ENCODE measurements at regions not wholly inside any gene's neighbourhood (a gene's known extent, or its start where the extent isn't known, plus 50 kb on each side); places are given as distances from the start of the nearest gene placed in this dataset.
"Not testable (repeated sequence)": the region's sequence is repeated elsewhere in the genome, so short reads cannot be mapped to it uniquely, and the experiment has no call there.

DNA sequence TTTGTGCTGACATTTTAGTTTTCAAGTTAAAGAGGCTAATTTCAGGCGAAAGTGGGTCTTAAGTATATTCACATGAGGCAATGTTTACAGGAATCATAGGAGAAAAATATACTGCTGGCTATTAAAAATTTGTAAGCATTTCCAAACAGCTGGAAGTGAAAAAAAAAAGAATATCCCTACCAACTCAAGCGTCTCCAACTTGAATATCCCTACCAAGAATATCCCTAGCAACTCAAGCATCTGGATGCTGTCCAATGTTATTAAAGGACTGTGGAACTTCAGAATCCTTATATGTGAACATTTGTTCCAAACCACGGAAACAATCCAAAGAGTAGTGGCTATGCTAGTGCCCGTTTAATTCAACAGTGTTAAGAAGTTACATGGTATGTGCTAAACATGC lies 1303.0 kb downstream of the GATA3 start:
- no peak for DNase-seq

DNA sequence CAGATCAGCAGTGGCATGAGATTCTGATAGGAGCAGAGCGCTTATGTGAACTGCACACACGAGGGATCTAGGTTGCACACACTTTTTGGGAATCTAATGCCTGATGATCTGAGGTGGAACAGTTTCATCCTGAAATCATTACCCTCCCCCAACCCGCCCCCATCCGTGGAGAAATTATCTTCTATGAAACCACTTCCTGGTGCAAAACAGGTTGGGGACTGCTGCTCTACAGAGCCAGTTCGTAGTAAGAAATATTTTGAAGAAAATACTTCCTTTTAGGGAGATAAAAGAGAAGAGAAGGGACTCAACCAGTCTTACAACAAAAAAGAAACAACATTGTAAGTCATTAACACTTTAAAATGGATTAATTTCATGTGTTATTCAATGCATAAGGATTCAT lies 1308.2 kb downstream of the GATA3 start:
- DNase-seq, result no peak

DNA sequence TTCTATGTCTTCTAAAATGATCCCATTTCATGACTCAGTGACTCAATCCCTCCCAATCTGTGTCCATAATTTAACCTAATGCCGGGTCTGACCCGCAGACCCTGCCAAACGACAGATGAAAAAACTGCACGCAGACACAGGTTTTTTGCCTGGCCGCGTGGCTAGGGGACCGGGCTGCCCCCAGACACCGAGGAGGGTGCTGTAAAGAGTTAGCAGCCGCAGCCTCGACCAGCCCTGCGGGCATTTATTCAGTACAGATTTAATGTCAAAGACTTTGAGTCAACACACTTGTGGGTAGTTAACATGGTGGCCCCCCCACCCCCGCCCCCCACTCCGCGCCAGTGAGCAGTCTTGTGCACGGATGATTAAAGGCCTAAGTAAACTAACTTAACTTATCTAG lies 1324.7 kb downstream of the GATA3 start:
- no peak for DNase-seq

DNA sequence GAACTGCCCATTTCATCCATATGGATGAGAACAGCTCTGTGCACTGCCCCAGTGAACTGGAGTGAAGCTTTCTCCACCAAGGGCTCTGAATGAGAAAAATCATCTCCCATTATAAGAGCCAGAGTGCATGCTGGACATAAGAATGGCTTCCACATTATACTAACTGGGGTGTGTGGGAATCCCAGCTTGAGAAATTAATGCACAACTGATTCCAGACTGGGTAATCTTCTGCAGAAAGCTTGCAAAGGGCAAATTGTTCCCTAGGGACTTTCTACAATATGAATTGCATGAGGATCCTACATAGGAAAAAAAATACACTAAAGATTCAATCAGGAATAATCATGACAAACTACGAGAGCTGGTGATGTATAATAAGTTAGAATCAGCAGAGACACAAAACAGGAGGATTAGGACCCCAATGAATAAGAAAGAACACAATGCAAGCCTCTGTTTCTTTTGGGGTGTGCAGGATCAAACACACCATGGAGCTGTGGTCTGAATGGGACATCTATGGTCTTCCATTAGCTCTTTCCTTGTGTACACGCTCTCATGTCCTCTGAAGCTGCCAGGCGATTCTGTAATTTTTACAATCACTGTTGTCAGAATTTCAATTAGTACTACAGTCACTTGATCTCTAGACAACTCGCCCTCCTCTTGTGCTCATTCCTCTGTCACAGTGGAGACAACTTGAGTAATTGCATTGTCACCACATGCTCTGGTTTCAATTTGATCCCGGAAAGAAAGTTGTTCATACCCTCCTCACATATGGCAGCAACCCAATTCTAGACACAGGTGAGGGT lies 1327.4 kb downstream of the GATA3 start:
- DNase-seq, result no peak

DNA sequence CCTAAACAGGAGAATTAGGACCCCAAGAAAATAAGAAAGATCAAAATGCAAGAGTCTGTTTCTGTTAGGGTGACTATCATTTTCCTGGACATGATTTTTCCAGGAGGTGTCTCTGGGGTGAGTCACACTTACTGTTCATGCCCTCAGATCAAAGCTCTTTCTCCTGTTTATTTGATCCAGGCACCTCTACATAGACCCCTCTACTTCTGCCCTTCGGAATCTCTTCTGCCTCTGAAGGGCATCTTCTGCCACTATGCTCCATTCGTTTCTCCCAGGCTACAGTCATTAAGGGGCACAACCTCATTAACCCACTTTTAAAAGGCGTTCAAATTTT lies 1328.0 kb downstream of the GATA3 start:
- no peak for DNase-seq

DNA sequence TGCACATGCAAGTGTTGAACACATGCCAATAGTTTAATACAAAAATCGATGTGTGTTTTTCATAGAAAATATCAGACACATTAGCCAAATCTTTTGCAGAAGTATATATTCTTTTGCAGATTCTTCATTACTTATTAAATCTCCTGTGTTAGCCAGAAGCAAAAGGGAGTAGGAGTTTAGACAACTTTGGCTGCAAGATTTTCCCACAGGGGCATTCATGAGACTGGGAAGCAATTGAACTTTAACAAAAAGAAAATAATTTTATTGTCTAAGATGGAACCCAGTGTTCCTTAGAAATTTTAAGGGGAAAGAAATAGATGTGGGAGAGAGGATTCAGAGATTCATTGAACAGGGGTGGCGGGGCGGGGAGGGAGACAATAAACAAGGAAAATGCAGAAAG lies 1336.0 kb downstream of the GATA3 start:
- no peak for DNase-seq

DNA sequence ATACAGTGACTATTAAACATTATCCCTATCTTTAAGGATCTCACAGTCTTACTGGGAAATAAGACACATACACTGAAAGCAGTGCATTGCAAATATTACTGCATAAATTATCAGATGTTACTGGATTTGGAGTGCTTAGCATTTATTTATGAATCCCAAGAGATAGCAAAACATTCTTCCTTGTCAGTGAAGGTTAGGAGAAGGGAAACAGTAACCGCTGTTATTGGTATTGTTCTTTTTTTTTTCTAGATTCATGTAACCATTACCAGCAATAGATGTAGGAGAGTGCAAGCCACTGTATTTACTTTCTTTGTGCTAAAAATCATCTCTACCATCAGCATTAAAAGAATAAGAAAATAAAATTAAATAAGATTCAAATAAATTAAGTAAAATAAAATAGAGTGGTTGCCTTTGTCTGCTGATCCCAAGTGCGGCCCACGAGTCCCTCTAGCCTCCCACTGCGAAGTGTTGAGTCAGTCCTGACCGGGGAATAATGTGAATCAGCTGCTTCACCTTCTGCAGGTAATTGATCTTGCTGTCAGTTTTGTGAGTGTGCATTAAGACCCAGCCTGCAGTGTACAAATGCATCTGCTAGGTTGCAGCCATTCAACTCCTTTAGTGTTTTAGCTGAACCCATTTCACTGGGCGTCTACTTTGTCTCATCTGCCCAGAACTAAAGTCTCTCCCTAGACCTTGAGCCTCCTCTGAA lies 1344.9 kb downstream of the GATA3 start:
- no peak for DNase-seq

DNA sequence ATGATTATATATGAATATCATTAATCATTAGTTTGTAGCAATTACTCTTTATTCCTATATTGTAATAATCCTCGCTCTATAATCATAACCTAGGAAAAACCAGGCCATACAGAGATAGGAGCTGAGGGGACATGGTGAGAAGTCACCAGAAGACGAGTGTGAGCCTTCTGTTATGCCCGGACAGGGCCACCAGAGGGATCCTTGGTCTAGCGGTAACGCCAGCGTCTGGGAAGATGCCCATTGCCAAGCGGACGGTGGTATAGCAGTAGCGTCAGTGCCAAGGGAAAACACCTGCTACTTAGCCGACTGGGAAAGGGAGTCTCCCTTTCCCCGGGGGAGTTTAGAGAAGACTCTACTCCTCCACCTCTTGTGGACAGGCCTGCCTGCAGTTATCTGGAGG lies 1347.6 kb downstream of the GATA3 start:
- DNase-seq, result not testable (repeated sequence)

DNA sequence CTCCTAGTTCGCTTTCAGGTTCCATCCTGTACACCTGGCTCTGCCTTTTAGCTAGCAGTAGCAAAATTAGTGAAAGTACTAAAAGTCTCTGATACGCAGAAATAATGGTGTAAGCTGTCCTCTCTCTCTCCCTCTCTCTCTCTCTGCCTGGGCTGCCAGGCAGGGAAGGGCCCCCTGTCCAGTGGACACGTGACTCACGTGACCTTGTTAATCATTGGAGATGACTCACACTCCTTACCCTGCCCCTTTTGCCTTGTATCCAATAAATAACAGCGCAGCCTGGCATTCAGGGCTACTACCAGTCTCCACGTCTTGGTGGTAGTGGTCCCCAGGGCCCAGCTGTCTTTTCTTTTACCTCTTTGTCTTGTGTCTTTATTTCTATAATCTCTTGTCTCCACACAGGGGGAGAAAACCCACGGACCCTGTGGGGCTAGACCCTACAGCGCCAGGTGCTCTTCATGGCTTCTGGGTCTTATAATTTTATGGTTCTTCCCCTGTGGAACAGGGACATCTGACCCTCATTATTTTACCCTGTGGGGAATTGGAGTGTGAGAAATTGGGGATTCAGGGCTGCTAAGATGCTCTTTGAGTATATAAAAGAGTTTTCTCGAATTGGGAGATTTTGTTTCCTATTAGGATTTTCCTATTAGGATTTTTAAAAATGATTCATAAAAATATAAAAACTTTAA lies 1348.2 kb downstream of the GATA3 start:
- DNase-seq, result not testable (repeated sequence)

DNA sequence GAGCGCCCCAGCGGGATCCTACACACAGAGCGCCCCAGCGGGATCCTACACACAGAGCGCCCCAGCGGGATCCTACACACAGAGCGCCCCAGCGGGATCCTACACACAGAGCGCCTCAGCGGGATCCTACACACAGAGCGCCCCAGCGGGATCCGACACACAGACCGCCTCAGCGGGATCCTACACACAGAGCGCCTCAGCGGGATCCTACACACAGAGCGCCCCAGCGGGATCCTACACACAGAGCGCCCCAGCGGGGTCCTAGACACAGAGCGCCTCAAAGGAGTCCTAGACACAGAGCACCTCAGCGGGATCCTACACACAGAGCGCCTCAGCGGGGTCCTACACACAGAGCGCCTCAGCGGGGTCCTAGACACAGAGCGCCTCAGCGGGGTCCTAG lies 1352.7 kb downstream of the GATA3 start:
- DNase-seq, result not testable (repeated sequence)

DNA sequence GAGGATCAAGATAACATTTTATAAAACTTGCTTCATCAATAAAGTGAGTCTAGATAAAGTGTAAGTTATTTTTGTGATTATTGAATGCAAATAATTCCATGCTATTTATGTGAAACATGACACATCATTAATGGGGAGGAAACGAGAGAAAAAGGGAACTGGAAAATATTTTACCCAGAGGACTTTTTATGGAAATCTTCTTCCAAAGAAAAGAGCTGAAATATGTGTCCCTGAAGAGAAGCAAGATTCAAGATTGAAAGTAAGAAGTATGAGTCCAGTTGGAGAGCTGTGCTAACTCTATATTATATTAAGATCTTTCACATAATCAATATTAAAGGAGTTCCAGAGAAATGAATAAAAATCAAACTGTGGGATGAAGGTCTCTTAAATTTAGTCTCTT lies 1361.8 kb downstream of the GATA3 start:
- DNase-seq, result no peak

DNA sequence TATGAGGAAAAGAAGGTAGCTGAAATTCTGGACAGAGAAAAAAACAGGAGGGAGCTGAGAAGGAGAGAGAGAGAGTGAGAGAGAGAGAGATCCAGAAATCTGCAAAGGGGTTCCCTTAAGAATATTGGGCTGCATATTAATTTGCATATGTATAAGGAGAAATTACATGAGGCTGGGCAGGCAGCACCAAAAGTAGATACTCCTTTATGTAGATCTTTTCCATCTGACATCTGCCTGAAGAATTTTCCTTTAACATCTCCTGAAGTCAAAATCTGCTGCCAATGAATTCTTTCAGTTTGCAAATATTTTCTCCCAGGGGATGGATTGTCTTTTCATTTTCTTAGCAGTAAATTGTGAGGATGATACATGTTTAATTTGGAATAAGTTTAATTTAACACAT lies 1365.3 kb downstream of the GATA3 start:
- DNase-seq, result no peak

DNA sequence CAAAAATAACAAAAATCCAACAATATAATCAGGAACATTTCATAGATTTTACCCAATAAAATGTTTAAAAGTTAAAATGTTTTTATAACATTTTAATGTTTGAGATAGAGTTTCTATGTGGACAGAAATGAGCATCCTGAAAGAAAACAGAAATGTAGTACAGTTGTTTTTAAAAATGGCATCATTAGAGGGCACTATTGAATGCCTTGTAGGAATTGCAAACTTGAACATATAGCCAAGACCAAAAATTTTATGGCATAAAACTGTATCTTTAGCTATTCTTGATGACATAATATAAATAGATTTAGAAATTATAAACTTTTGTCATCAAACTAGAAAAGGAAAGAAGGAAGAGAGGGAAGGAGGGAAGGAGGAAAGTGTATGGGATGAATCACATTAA lies 1372.7 kb downstream of the GATA3 start:
- no peak for DNase-seq

DNA sequence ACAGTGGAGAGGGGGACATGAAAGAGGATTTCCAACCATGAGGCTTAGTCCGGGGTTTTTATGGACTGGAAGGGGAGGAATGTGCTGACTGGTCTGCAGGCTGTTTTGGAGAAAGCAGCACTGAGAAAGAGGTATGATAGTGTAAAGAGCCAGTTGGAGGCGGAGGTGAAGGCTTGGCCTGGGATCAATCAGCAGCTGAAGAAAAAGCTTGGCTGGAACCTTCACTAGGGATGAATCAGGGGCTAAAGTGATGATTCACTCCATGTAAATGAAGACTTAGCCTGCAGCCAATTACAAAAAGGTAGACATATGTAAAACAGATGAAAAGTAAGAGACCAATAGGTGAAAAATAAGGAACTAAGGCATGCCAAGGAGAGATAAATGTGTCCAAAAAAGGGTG lies 1382.6 kb downstream of the GATA3 start:
- DNase-seq, result no peak

DNA sequence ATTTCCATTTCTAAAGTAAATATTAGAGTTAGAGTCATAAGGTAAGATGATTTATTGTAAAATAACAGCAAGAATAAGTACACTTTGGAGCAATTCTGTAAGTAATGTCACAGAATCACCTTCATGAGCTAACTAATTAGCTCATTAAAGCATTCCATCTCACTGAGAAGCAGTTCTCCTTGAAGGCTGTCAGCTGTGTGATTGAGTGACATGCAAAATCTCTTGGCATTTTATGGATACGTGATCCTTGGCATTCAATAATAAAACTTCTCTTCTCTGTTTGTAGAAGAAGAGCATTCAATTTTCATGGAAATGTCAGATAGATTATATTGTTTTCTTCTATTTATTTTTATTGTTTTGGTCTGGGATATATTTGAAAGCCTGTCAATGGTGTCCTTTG lies 1389.3 kb downstream of the GATA3 start:
- no peak for DNase-seq

DNA sequence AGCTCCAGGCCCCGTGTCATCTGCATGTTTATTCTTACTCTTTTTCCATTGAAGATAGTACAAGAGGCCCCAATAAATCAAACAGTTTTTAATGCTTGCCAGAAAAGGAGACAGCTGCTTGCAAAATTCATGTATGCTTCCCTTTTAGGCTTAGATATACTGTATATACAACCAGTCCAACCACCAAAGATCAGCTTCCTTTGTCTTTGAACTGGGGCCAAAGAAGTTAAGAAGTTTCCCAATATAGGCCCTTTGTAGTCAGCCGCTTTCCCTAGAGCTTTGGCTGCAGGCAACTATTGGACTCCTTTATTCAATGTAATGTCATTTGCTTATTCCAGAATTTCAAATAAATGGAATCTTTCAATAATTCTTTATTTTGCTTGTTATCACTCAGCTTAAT lies 1395.0 kb downstream of the GATA3 start:
- DNase-seq, result no peak

DNA sequence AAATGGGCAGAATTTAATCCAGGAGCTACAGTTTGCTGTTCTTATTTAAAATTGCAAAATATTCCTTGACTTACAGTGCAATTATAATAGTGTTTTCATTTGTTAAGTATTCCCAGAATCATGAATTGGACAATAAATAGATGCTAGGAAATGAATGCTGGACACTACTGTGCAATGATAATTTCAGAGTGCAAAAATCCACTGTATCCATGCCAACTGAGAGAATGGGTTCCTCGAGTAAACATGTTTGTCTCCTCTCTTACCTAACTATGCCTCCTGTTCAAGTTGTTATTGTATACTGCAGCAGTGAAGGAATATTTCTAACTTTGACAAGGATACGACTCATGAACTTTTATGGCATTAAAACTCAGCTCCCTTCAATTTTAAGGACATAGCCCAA lies 1396.3 kb downstream of the GATA3 start:
- no peak for DNase-seq

DNA sequence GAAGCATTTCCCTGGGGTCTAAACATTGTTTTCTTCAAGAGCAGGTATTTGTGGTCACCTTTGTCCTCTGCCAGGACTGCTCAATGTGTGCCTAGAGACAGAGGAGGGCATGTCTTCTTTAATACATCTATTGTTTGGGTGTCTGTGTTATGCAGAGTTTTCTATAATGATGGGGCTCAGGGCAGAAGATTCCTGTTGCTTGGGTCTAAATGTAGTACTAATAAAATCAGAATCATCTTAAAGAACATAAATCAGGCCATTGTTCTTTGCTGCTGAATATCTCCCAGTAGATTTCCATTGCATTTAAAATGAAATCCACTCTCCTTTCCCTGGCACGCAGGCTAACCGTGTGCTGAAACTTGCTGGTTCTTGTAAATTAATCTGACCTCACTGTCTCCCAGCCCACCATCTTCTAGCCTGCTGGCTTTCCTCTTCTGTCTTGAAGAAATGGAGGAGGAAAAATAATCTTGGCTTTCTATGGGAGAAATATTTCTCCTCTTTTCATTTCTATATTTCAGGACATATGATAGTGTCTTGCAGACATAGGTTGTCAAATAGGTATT lies 1396.8 kb downstream of the GATA3 start:
- no peak for DNase-seq

DNA sequence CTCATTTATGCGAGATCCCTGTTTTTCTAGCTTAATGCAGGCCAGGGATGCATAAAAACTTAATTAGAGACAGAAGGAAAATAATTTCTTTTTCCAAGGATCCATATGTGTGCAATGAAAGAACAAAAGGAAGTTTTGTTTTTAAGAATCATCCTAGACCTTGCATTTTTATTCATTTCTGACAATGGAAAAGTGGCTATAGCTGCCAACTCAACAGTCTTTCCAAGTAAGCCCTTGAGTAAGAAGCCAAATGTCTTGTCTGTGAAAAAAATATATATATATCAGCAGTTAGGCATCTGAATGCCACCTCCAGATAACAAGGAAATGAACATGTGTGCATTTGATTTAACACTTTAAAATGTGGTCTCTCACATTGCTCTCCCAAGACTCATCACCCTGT lies 1397.6 kb downstream of the GATA3 start:
- no peak for DNase-seq

DNA sequence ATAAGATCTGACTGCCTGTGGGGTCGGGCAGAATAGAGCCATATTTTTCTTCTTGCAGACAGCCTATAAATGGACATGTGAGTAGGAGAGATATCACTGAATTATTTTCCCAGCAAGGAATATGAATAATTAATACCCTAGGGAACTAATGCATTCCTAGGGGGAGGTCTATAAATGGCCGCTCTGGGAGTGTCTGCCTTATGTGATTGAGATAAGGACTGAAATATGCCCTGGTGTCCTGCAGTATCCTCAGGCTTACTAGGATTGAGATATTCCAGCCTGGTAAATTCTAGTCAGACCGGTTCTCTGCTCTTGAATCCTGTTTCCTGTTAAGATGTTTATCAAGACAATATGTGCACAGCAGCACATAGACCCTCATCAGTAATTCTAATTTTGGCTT lies 1399.4 kb downstream of the GATA3 start:
- not testable (repeated sequence) for DNase-seq

DNA sequence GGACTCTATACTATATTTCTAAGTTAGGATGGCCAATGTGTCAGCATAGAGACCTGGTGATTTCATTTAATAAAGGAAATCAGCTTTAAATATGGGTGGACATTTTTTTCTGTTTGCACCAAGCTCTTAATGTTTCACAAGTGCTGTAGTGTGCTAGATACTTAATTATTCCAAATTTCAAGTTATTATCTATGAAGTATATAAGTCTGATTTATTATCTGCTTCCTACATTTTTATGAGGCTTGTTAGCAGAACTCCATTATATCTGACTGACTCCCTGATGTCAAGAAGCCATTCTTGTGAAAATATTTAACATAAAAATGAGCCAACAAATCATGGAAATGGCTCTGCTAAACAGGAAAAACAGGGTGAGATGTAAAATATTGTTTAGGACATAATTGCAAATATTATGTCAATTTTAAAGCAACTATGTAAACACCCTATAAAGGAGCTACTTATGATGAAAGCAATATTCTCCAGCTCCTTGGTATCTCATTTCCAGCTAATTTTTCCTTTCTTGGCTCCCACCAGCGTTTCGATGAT lies 1415.2 kb downstream of the GATA3 start:
- DNase-seq, result no peak

DNA sequence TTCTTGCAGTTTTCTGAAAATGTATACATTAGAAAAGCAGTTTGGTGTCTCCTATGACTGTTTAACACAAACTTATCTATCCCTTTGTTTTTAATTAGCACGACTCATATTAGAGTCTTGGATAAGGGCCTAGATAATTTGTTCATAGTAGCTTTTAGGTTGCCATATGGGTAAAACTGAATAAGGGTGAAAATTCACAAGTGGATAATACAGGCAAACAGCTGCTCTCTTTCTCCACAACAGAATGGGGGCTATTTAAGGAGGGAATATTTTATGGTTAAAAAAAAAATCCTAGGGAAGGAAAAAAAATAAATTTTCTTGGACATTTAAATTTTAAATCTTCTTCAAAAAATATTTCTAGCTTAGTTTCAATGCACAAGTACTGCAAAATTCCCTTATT lies 1416.1 kb downstream of the GATA3 start:
- no peak for DNase-seq

DNA sequence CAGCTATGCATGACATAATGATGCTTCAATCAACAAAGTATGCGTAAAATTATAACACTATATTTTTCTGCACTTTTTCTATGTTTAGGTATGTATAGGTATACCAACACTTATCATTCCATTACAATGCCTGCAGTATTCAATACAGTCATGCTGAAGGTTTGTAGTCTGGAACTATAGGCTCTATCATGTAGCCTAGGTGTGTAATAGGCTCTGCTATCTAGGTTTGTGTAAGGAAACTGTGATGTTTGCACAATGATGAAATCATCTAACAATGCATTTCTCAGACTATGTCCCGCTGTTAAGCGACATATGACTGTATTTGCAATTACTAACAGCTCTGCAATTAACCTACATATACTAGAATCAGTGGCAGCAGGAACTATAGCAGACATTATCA lies 1447.5 kb downstream of the GATA3 start:
- DNase-seq, result no peak

DNA sequence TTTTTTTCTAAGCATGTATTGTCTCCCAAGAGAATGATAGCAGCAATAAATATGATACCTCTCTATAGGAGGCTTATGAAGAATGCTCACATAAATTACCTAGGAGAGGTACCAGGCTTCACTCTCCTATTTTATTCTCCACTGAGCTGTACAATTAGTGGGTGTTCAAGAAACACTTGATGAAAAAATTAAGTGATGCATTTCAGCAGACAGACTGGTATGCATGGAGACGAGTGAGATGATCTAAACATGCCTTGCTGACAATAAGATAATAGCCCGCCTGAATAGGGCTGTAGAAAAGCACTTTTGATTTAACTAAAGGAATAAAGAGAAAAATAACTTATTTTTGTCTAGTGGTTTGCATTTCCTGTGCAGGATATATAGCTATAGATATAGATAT lies 1449.7 kb downstream of the GATA3 start:
- DNase-seq, result no peak

Measured in CD4-positive, alpha-beta T cell treated with Interleukin-15 for 1 hour (primary cell).